K562 (cell line): ENCODE measurements at regions not wholly inside any gene's neighbourhood (a gene's known extent, or its start where the extent isn't known, plus 50 kb on each side); places are given as distances from the start of the nearest gene placed in this dataset.

Source experiments
- ATAC-seq: fragments of 200-7000 bp; cut with Tn5 transposase; 3 replicates; pipeline ENCODE4 v1.9.1; 2020; ENCODE audit warnings: moderate library complexity
- BruUV-seq: library from RNA; stranded (reverse); fragments of 400-500 nt; replicated peaks from 2 replicates; lab custom pipeline; 2021; lab: Mats Ljungman, UMichigan
- CTCF ChIA-PET: fragments of 300-600 bp; formaldehyde crosslinking; extraction: SDS; loops from one replicate; lab custom pipeline; 2021; ENCODE audit warnings: low intra/inter-chr PET ratio; lab: Yijun Ruan, JAX
- POLR2A ChIA-PET: fragments of 300-600, 350-650 bp; sonication (Branson Sonifier 250); formaldehyde crosslinking; extraction: SDS; loops from one replicate; lab custom pipeline; 2021; ENCODE audit warnings: antibody characterized with exemption, inconsistent platforms; lab: Yijun Ruan, JAX
- DNase-seq, 4 experiments: peaks; one replicate each; pipeline versions ENCODE4 v3.0.0 to v3.0.0-alpha.2; 2011 to 2018; ENCODE audit warnings: low spot score in 3 of 4, mixed read lengths in 3 of 4; ENCODE audit errors: extremely low read depth in 1 of 4
- FAIRE-seq: peaks from 2 replicates; lab custom pipeline; 2011; peaks lifted over from hg19 to GRCh38; lab: Jason Lieb, UNC
- H2AFZ ChIP-seq: 2 replicates; pipeline ENCODE4 v1.6.0; 2011; ENCODE audit warnings: low read depth, low read length, control low read depth, inconsistent platforms
- H3K27ac ChIP-seq: fragments of 200-600 bp; 3 replicates; pipeline ENCODE4 v1.8.0; 2011; ENCODE audit warnings: low read depth, mild to moderate bottlenecking, control low read depth, inconsistent platforms, low read length, moderate library complexity, mixed read lengths; ENCODE audit errors: extremely low read depth
- H3K27me3 ChIP-seq, 2 experiments: fragments of 300-600 bp in 1 of 2; 2 replicates in 1 of 2; 3 replicates in 1 of 2; pipeline versions ENCODE4 v1.6.0 to v1.8.0; 2011; ENCODE audit warnings: inconsistent platforms in 2 of 2, low read length in 2 of 2, mild to moderate bottlenecking in 1 of 2, mixed read lengths in 1 of 2, moderate library complexity in 1 of 2; ENCODE audit not compliant: control insufficient read depth in 2 of 2, insufficient read depth in 2 of 2
- H3K36me3 ChIP-seq: fragments of 300-600 bp; 3 replicates; pipeline ENCODE4 v1.8.0; 2011; ENCODE audit warnings: mild to moderate bottlenecking, low read length, inconsistent platforms; ENCODE audit not compliant: control insufficient read depth, insufficient read depth
- H3K4me1 ChIP-seq, 2 experiments: fragments of 200-600 bp in 1 of 2; replicated peaks in 1 of 2; 2 replicates in 1 of 2; 3 replicates in 1 of 2; pipeline versions ENCODE4 v1.5.1 to v1.8.0; 2011; ENCODE audit warnings: inconsistent platforms in 2 of 2, low read length in 2 of 2, mild to moderate bottlenecking in 1 of 2, mixed read lengths in 1 of 2, moderate library complexity in 1 of 2; ENCODE audit not compliant: control insufficient read depth in 2 of 2, insufficient read depth in 2 of 2
- H3K4me2 ChIP-seq: 2 replicates; pipeline ENCODE4 v1.6.1; 2011; ENCODE audit warnings: low read length, control low read depth, inconsistent platforms, mixed read lengths; ENCODE audit not compliant: insufficient read depth
- H3K4me3 ChIP-seq: fragments of 200-600 bp; sonication (generic), shearing (Covaris generic); 2 replicates; pipeline ENCODE4 v1.5.1; 2016; ENCODE audit warnings: control low read depth, inconsistent platforms
- H3K79me2 ChIP-seq: fragments of 200-600 bp; 3 replicates; pipeline ENCODE4 v1.8.0; 2011; ENCODE audit warnings: low read length, inconsistent platforms; ENCODE audit not compliant: control insufficient read depth, insufficient read depth
- H3K9ac ChIP-seq, 2 experiments: 2 replicates each; pipeline versions ENCODE4 v1.6.0 to v1.6.1; 2011; ENCODE audit warnings: low read depth in 2 of 2, low read length in 2 of 2, control low read depth in 1 of 2, inconsistent platforms in 1 of 2, mild to moderate bottlenecking in 1 of 2, mixed read lengths in 1 of 2; ENCODE audit not compliant: insufficient read depth in 1 of 2
- H3K9me1 ChIP-seq: one replicate; pipeline ENCODE4 v1.6.0; 2011; ENCODE audit warnings: inconsistent platforms, mild to moderate bottlenecking, low read length, moderate library complexity; ENCODE audit not compliant: control insufficient read depth, insufficient read depth
- H3K9me3 ChIP-seq: replicated peaks from 2 replicates; pipeline ENCODE4 v1.5.1; 2011; ENCODE audit warnings: low read depth, low read length, inconsistent platforms; ENCODE audit not compliant: control insufficient read depth, insufficient read depth
- H4K20me1 ChIP-seq: replicated peaks from 2 replicates; pipeline ENCODE4 v1.6.1; 2011; ENCODE audit warnings: low read length, inconsistent platforms, mixed read lengths; ENCODE audit not compliant: control insufficient read depth, insufficient read depth
- ARID4B ChIP-seq: sonication (generic); formaldehyde crosslinking; IDR thresholded peaks from 2 replicates; pipeline ENCODE4 v1.8.0; 2022; ENCODE audit warnings: mild to moderate bottlenecking, missing genetic modification reagents
- COPS2 ChIP-seq: fragments of 450-650 bp; conservative IDR thresholded peaks from 2 replicates; pipeline ENCODE4 v1.6.1; 2016; ENCODE audit warnings: mild to moderate bottlenecking, moderate library complexity
- DIDO1 ChIP-seq: fragments of 450-650 bp; IDR thresholded peaks from 2 replicates; pipeline ENCODE4 v1.6.1; 2016; ENCODE audit warnings: low read depth, missing biosample characterization, missing genetic modification characterization
- ETV5 ChIP-seq: sonication (generic); formaldehyde crosslinking; IDR thresholded peaks from 2 replicates; pipeline ENCODE4 v1.4.0; 2020; ENCODE audit warnings: low read depth, mild to moderate bottlenecking, missing genetic modification reagents
- FOXJ3 ChIP-seq: sonication (generic); formaldehyde crosslinking; IDR thresholded peaks from 2 replicates; pipeline ENCODE4 v1.4.0; 2020; ENCODE audit warnings: mild to moderate bottlenecking, missing genetic modification reagents
- GATAD2B ChIP-seq: fragments of 450-650 bp; IDR thresholded peaks from 2 replicates; pipeline ENCODE4 v1.6.1; 2017; ENCODE audit warnings: mild to moderate bottlenecking, borderline replicate concordance
- HNRNPL ChIP-seq: fragments of 200-400 bp; formaldehyde crosslinking; IDR thresholded peaks from 2 replicates; pipeline ENCODE4 v1.6.1; 2017; ENCODE audit warnings: low read depth, mild to moderate bottlenecking, low read length
- PRDM10 ChIP-seq: fragments of 450-650 bp; IDR thresholded peaks from 2 replicates; pipeline ENCODE4 v1.6.1; 2018; ENCODE audit not compliant: partially characterized antibody
- RFX7 ChIP-seq: fragments of 250-450 bp; sonication (Bioruptor Pico); IDR thresholded peaks from 2 replicates; pipeline ENCODE4 v1.5.1; 2021; ENCODE audit warnings: mild to moderate bottlenecking
- ZNF444 ChIP-seq: fragments of 250-450 bp; sonication (Bioruptor Pico); IDR thresholded peaks from 2 replicates; pipeline ENCODE4 v1.4.0; 2020; ENCODE audit warnings: mild to moderate bottlenecking, moderate library complexity
- WGBS: fragments of 100-300 bp; shearing (Covaris generic); methylation state at CpG from one replicate; pipeline ENCODE4 v1.1.6; 2016; ENCODE audit warnings: low coverage, mixed read lengths; ENCODE audit not compliant: insufficient coverage; ENCODE audit errors: missing lambda C conversion rate; 5-methylcytosine and 5-hydroxymethylcytosine counted together
- in situ Hi-C: fragments of 300-500 bp; cut with MboI; formaldehyde crosslinking; loops from 4 replicates; pipeline ENCODE4 v1.15.0; 2018; ENCODE audit warnings: inconsistent platforms, mixed read lengths
- intact Hi-C: fragments of 100-400 bp; cut with micrococcal nuclease; formaldehyde crosslinking; loops from 2 replicates; pipeline ENCODE4 v1.14.2; 2022

GRCh38 chr3:621714-622113, 425.2 kb downstream of the CHL1 start:
- Histone ChIP-seq H3K79me2 (no peaks in the 10 kb centered on the region), H3K9me1 (no peaks in the 10 kb centered on the region), H3K4me3 (no peak overlapping the region), H3K27ac (no peak overlapping the region), H3K9ac (no peak overlapping the region), H3K36me3 (no peaks in the 10 kb centered on the region), H3K4me1 (no peaks in the 10 kb centered on the region), H3K4me2 (no peak overlapping the region), H4K20me1 (no peaks in the 10 kb centered on the region)
- no peak for FAIRE-seq
- no TSS peak for BruUV-seq
- no peak for DNase-seq
- intact Hi-C loops (no loop called here), in situ Hi-C loops (no loop called here)
- CTCF ChIA-PET = no interaction called here
- POLR2A ChIA-PET = no interaction called here
- no peak for TF ChIP-seq HNRNPL
- TF ChIP-seq ETV5 (CRISPR knock-in tag) = no peak
- no peak for TF ChIP-seq GATAD2B
- TF ChIP-seq RFX7 (CRISPR knock-in tag) = no peak
- TF ChIP-seq DIDO1 (tag) = no peak
- no peak for TF ChIP-seq COPS2
- TF ChIP-seq, all 486 proteins: peak for 0
- ATAC-seq = no peak
- no peaks in the 10 kb centered on the region for H3K9me3 ChIP-seq
- H3K27me3 ChIP-seq = no peaks in the 10 kb centered on the region
- no peak overlapping the region for H2AFZ ChIP-seq

- no peak overlapping the region for H3K9ac ChIP-seq
- H3K27me3 ChIP-seq = no peaks in the 10 kb centered on the region
- H3K27ac ChIP-seq = no peak overlapping the region
- intact Hi-C loops (no loop called here), in situ Hi-C loops (no loop called here)
- WGBS = 4% methylated on average over 7 of the region's 7 CpGs
- H3K9me1 ChIP-seq = no peaks in the 10 kb centered on the region
- no peaks in the 10 kb centered on the region for H3K79me2 ChIP-seq
- H3K36me3 ChIP-seq = no peaks in the 10 kb centered on the region
- no peak for ATAC-seq
- BruUV-seq = no TSS peak
- ChIA-PET POLR2A (no interaction called here), CTCF (no interaction called here)
- no peak overlapping the region for H2AFZ ChIP-seq
- no peak for DNase-seq
- H3K4me3 ChIP-seq = no peak overlapping the region
- no peak overlapping the region for H3K4me2 ChIP-seq
- H4K20me1 ChIP-seq = no peaks in the 10 kb centered on the region
- no peaks in the 10 kb centered on the region for H3K9me3 ChIP-seq
- no peaks in the 10 kb centered on the region for H3K4me1 ChIP-seq
- no peak for FAIRE-seq
- TF ChIP-seq ARID4B (CRISPR knock-in tag) (no peak), FOXJ3 (no peak), ZNF444 (CRISPR knock-in tag) (no peak), PRDM10 (no peak)
Measured at GRCh38 chr3:622314-622713, 425.8 kb downstream of the CHL1 start.
